ENCODE measurements at regions not wholly inside any gene's neighbourhood (a gene's known extent, or its start where the extent isn't known, plus 50 kb on each side); places are given as distances from the start of the nearest gene placed in this dataset.

- Histone ChIP-seq H3K23me2 (ENCODE audit: insufficient read length, low read depth, low read length, poor library complexity, severe bottlenecking) (no peaks in the 10 kb centered on the region), H2AK5ac (ENCODE audit: insufficient read length, low read length) (no peak overlapping the region), H3K79me1 (ENCODE audit: insufficient read depth, low read depth, low read length, poor library complexity, severe bottlenecking) (no peaks in the 10 kb centered on the region), H2BK120ac (ENCODE audit: low read depth, low read length, poor library complexity, severe bottlenecking) (no peak overlapping the region), H4K5ac (ENCODE audit: insufficient read length, low read depth, low read length) (no peak overlapping the region), H2BK12ac (ENCODE audit: insufficient read length, low read depth, low read length) (no peak overlapping the region), H3K9ac (ENCODE audit: extremely low read depth, insufficient read length, low read length) (no peak overlapping the region), H3K79me2 (ENCODE audit: insufficient read depth, low read length) (no peaks in the 10 kb centered on the region), H3K27ac (ENCODE audit: insufficient read length, low read depth, low read length) (no peak overlapping the region), H3K23ac (ENCODE audit: insufficient read length, low read depth, low read length) (no peak overlapping the region), H3K18ac (ENCODE audit: insufficient read length, low read depth, low read length) (no peak overlapping the region), H3K4me2 (ENCODE audit: insufficient read depth, insufficient read length, low read length) (no peak overlapping the region), H3K4ac (ENCODE audit: low read depth, low read length) (no peak overlapping the region), H4K20me1 (ENCODE audit: control insufficient read depth, insufficient read depth, insufficient read length) (no peaks in the 10 kb centered on the region), H3K56ac (ENCODE audit: insufficient read length, low read depth, low read length) (no peak overlapping the region), H4K8ac (replicated peaks; ENCODE audit: insufficient read length, low read depth, low read length) (no peak overlapping the region), H3K9me3 (ENCODE audit: control insufficient read depth, low read depth, low read length) (no peaks in the 10 kb centered on the region), H3K27me3 (ENCODE audit: insufficient read depth, low read length) (no peaks in the 10 kb centered on the region), H2BK15ac (ENCODE audit: low read depth, low read length) (no peak overlapping the region), H2BK5ac (ENCODE audit: insufficient read length, low read length) (no peak overlapping the region), H4K91ac (ENCODE audit: insufficient read length, low read depth, low read length) (no peak overlapping the region), H2AFZ (ENCODE audit: low read length) (no peak overlapping the region), H3K4me1 (ENCODE audit: insufficient read depth, low read length) (no peaks in the 10 kb centered on the region), H2BK20ac (ENCODE audit: low read depth, low read length, poor library complexity, severe bottlenecking) (no peak overlapping the region), H3T11ph (ENCODE audit: low read length) (no peak overlapping the region), H3K14ac (ENCODE audit: insufficient read depth, low read length) (no peak overlapping the region)
- Mint-ChIP-seq H3K36me3 (ENCODE audit: insufficient read depth in 1 of 3, low read depth in 3 of 3) (no peaks in the 10 kb centered on the region), H3K27me3 (ENCODE audit: low read depth) (no peaks in the 10 kb centered on the region), H3K4me3 (no peak overlapping the region), H3K27ac (no peak overlapping the region), H3K4me1 (no peaks in the 10 kb centered on the region), H3K9me3 (no peaks in the 10 kb centered on the region)
- no peak for DNase-seq
- no peak for TF ChIP-seq CTCF (conservative IDR thresholded peaks at IDR 0.05)
Measured at GRCh38 chr1:198463709-198464108, 76.8 kb downstream of the ATP6V1G3 start.
